Ishikawa (cell line): ENCODE measurements at regions not wholly inside any gene's neighbourhood (a gene's known extent, or its start where the extent isn't known, plus 50 kb on each side); places are given as distances from the start of the nearest gene placed in this dataset.

Experiments
- CEBPB ChIP-seq: IDR thresholded peaks from 2 replicates; pipeline ENCODE4 v1.6.1; 2012
- CREB1 ChIP-seq: IDR thresholded peaks from 2 replicates; pipeline ENCODE4 v1.6.1; 2012; ENCODE audit warnings: low read depth
- EP300 ChIP-seq: IDR thresholded peaks from 2 replicates; pipeline ENCODE4 v1.6.1; 2012; ENCODE audit warnings: borderline replicate concordance
- RAD21 ChIP-seq: IDR thresholded peaks from 2 replicates; pipeline ENCODE4 v1.6.1; 2012; ENCODE audit warnings: low read depth
- TAF1 ChIP-seq: IDR thresholded peaks from 2 replicates; pipeline ENCODE4 v1.6.1; 2012; ENCODE audit warnings: low read depth, mild to moderate bottlenecking
- YY1 ChIP-seq: IDR thresholded peaks from 2 replicates; pipeline ENCODE4 v1.6.1; 2012; ENCODE audit warnings: low read depth
- TF ChIP-seq, protein P1 (sequence below): IDR thresholded peaks from 2 replicates; pipeline ENCODE4 v1.6.1; 2012; ENCODE audit warnings: low read depth, mild to moderate bottlenecking
- TF ChIP-seq, protein P2 (sequence below): IDR thresholded peaks from 2 replicates; pipeline ENCODE4 v1.6.1; 2012
- TF ChIP-seq, protein P3 (sequence below): IDR thresholded peaks from 2 replicates; pipeline ENCODE4 v1.6.1; 2012

DNA sequence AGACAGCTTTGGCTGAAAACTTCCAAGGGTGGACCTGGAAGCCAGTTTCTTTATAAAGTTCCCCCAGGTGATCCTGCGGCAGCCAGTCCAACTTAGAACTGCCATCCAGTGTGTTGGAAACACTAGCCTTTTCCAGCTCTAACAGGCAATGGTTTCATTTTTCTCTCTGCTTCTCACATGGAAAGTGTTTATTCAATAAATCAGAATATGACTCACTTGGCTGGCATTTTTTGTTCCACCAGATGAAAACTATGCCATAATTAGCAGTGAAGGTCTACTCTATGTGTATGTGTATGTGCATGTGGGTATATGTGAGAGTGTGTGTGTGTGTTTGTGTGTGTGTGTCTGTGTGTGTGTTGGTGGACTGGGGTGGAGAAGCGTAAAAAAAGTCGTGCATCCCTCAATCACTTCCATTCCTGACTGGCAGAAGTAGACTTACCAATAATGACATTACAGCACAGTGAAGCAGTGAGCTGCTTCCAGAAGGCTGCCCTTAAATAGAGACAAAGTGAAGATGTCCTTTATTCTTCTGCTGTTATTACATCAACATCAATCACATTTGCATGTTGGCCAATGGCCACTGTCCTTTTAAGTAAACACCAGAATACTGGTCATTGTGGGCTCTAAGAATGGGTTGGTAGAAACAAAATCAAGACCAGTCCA, 90.9 kb upstream of the SETBP1 start:
- TF ChIP-seq, protein P1, sequence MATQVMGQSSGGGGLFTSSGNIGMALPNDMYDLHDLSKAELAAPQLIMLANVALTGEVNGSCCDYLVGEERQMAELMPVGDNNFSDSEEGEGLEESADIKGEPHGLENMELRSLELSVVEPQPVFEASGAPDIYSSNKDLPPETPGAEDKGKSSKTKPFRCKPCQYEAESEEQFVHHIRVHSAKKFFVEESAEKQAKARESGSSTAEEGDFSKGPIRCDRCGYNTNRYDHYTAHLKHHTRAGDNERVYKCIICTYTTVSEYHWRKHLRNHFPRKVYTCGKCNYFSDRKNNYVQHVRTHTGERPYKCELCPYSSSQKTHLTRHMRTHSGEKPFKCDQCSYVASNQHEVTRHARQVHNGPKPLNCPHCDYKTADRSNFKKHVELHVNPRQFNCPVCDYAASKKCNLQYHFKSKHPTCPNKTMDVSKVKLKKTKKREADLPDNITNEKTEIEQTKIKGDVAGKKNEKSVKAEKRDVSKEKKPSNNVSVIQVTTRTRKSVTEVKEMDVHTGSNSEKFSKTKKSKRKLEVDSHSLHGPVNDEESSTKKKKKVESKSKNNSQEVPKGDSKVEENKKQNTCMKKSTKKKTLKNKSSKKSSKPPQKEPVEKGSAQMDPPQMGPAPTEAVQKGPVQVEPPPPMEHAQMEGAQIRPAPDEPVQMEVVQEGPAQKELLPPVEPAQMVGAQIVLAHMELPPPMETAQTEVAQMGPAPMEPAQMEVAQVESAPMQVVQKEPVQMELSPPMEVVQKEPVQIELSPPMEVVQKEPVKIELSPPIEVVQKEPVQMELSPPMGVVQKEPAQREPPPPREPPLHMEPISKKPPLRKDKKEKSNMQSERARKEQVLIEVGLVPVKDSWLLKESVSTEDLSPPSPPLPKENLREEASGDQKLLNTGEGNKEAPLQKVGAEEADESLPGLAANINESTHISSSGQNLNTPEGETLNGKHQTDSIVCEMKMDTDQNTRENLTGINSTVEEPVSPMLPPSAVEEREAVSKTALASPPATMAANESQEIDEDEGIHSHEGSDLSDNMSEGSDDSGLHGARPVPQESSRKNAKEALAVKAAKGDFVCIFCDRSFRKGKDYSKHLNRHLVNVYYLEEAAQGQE, result no peak
- TF ChIP-seq CREB1, result no peak
- TF ChIP-seq YY1, result no peak
- TF ChIP-seq EP300, result no peak; the same call in 1 of the 2 replicates
- TF ChIP-seq, protein P2, sequence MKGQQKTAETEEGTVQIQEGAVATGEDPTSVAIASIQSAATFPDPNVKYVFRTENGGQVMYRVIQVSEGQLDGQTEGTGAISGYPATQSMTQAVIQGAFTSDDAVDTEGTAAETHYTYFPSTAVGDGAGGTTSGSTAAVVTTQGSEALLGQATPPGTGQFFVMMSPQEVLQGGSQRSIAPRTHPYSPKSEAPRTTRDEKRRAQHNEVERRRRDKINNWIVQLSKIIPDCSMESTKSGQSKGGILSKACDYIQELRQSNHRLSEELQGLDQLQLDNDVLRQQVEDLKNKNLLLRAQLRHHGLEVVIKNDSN, result no peak
- TF ChIP-seq RAD21, result no peak
- TF ChIP-seq TAF1, result no peak
- no peak for TF ChIP-seq CEBPB
- TF ChIP-seq, protein P3, sequence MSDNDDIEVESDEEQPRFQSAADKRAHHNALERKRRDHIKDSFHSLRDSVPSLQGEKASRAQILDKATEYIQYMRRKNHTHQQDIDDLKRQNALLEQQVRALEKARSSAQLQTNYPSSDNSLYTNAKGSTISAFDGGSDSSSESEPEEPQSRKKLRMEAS, result no peak
